ENCODE measurements at regions not wholly inside any gene's neighbourhood (a gene's known extent, or its start where the extent isn't known, plus 50 kb on each side); places are given as distances from the start of the nearest gene placed in this dataset.

DNA sequence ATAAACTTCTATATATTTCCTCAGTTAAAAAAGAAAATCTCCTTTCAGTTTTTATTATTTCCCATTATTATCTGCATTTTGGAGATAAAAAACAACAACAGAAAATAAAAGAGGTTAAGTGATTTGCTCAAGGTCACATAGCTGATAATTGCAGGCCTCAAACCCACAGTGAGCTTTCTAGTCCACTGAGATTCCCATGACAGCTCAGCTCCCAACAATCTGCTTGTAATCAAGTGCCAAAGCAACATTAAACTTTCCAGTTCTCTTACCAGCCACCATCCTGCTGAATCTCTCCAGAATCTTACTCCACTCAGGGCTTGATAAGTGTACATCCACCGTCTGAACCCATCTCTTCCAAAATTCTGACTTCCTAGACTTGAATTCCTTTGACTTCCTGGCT lies 318.2 kb upstream of the SEMA6D start:
- no peak for DNase-seq (ENCODE audit: low read depth, low spot score)

DNA sequence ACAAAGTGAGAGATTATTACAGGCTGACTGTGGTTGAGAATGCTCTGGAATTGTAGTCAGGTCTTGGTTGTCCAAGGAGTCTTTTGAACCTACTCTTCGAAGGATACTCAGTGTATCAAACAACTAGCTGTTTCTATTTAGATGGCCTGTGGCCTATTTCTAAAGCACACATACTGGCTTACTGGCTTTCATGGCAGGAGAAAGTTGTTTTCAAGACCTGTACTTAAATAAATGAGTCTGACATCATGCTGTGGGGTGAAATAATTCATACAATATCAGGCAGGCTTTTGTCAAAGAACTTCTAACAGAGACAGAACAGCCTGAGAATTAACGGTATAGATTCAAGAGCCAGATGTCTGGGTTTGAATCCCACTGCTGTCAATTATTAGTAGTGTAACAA lies 316.7 kb upstream of the SEMA6D start:
- no peak for DNase-seq (ENCODE audit: low read depth, low spot score)

DNA sequence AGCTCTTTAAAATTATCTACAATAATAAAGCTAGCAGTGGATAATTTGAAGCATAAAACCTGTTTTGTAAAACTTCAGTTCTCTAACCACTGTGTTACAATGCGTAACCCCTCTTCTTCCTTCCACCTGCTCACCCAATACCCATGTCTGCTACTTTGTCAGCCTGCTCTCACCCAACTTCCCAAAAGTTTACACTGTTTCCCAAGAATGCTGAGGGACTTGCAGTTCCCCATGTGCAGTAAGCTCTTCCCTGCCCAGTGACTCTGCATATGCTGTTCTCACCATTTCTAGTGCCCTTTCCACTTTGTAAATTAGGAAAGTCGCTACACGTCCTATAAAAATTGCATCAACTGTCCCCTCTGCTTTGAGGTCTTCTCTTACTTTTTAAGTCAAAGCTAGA lies 315.9 kb upstream of the SEMA6D start:
- DNase-seq (ENCODE audit: low read depth, low spot score): no peak

DNA sequence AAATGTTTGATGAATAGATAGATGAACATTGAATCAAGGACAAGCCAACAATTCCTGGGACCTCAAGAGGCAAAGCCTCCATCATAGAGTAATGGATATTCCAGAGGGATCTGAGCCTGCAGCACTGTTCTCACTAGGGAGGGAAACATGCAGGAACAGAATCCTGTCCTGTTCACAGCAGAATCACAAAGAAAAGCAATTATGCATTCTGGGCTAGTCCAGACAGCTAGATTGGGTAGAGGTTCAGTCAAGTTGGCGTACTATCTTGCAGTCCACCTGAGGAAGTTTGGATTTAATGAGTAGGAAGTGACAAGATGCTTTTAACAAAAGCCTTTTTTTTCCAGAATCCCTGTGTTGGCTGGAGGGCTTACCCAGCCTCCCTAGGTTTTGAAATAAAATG lies 314.5 kb upstream of the SEMA6D start:
- DNase-seq (ENCODE audit: low read depth, low spot score): no peak

DNA sequence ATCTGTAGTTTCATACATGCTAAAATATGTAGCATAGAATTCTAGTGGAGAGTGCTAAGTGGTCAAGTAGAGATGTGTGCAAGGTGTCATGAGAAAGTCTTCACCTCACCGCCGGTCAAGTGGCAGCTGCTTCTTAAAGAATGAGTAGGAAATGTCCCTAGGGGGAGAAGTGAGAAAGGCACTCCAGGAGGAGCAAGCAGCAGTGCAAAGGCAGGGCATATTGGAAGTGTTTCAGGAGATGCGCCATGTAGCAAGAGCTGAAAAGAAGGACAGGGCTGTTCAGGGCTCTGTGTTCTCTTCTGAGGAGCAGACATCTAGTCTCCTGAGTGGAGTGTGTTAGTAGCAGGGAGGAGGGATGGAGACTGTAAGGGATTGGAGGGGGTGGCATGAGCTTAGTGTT lies 312.4 kb upstream of the SEMA6D start:
- DNase-seq (ENCODE audit: low read depth, low spot score): no peak

DNA sequence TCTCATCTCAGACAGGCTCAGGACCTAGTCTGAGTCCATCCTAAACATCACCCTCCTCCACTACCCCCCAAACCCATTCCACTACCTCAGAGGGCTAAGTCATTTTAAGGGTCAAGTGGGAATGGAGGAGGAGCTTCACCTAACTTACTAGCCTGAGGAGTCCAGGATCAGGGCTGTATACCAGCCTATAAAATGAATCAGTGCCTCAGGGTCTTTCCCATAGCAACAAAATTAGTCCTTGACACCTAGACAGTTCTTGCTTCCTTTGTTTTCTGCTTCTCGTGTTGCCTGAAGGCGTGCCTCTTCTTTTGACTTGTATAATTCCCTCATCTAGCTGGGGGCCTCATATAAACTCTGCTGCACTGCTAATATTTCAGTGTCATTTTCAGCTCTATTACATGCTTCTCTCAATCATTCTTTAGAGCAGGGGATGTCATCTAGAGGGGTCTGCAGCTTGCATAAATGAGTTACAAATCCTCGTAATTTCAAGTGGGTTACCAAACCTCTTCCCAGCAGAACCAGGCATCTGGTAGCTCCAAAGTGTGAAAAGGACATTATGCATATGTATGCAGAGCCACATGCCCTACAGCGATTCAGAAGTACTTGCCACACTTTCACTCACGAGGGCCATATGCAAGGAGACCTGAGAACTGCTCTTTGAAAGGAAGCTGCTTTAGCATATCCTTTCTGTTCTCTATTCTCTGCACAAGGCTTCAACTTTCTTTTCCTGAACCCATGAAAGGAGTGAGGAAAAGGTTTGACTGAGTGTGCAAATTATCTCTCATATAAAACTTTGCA lies 311.7 kb upstream of the SEMA6D start:
- DNase-seq (ENCODE audit: low read depth, low spot score): no peak

DNA sequence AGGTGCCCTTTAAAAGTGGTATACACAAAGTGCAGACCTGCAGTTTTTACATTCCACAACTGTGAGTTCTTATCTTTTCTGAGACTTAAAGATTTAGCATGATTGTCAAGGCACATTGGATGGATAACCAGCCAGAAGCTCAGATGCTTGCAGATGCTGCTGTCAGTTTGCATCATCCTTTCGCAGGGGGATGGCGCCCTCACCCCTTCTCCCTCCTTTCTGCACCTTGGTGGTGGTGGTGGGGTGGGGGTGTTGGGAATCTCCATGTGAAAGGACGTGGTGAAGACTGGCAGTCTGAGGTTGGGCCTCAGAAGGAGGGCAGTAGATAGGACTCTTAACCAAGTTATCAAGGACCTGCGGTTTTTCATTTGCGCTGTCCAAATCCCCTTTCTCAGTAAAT lies 309.6 kb upstream of the SEMA6D start:
- no peak for DNase-seq (ENCODE audit: low read depth, low spot score)

DNA sequence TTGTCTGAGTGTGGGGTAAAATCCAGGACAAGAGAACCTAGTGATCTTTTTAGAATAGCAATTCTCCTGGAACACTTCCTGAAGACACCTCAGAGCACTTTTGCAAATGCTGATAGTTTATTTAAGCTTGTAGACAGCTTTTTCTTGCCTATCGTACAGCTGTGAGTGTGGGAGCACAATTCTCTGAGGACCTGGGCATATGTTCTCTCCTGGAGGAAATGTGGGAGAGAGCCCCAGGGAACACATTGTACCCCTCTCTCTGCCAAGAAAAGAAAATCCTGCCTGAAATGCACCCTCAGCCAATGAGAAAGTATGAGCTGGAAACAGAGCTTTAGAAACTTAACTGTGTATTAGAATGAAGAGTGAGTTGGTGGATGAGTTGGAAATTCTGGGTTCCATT lies 308.3 kb upstream of the SEMA6D start:
- no peak for DNase-seq (ENCODE audit: low read depth, low spot score)

DNA sequence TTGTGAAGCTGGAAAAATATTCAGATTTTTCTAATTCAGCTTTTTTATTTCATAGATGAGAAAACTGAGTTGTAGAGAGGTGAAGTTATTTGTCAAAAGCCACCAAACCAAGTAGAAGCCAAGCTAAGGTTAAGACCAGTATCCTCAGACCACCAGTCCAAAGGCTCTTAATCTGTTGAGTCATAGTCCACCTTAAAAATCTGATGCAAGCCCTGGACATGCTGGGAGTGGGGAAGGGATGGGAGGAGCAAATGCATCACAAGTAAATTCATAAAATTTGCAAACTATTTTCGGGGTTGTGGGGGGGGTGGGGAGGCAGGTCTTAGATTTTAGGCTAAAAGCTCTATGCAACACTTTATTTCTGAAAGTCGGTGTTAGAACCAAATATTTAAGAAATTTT lies 307.7 kb upstream of the SEMA6D start:
- DNase-seq (ENCODE audit: low read depth, low spot score): no peak

DNA sequence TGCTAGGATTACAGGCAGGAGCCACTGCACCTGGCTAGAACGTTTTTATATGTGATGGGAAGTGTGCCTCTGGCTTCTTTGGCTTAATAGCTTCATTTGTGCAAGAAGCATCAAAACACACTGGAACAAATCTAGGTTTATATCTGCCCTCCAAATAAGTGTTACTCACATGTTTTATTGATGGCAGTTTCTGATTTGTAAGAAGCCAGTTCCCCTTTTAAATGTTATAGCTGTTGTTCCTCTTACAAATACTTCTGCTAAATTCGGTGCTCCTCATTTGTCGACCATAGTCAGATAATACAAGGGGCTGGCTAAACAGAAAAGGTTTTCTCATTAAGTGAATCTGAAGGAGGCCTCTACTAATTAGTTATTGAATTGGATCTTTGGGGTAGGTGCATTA lies 307.1 kb upstream of the SEMA6D start:
- DNase-seq (ENCODE audit: low read depth, low spot score): no peak

DNA sequence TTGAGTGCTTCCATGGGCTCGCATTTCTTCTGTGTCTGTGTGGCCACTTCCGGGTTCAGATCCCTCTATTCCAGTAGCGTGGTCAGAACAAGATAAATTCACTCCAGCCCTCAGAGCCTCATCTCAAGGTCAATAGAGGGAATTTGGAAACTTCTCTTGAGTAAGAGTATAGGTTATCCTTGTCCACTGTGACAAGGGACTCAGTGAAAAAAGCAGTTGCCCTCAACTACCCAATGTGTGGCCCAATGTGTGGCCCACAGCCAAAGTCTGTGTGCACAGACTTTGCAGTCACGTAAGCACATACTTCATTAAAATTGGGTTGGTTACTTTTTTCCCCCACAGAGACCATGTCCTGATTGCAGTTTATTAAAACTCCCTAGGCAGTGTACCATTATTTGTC lies 305.6 kb upstream of the SEMA6D start:
- no peak for DNase-seq (ENCODE audit: low read depth, low spot score)

DNA sequence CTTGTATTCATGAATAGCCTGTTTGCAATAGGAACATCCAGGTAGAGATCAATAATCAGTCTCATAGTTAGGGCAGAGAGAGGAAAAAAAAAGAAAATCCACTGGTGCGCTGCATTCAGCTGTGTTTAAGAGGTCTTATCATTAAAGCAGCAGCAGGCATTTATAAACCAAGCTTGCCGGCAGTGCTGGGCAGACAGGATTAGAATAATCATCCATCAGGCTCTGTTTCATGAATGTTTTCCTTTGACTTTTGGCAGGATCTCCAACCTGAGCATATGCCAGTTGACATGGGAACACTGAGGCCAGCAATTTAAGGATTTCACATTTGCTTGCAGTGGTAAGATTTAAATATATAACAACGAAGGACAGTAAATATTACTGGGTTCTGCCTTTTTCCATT lies 305.2 kb upstream of the SEMA6D start:
- no peak for DNase-seq (ENCODE audit: low read depth, low spot score)

DNA sequence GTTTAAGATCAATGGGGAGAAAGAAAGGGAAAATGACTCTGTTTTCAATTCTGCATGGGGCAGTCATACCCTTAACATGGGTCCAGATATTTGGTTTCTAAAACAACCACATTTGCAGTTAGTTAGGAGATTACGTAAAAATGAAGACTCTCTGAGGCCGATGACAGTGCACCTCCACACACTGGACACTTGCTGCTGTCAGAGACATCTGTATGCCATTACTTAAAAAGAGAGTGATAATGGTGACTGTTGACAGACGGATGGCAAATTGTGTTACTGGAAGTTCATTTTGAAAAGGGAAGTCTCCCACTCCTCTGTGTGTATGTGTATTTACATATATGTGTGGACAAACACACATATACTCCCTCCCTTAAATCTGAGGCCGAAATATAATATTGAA lies 304.5 kb upstream of the SEMA6D start:
- no peak for DNase-seq (ENCODE audit: low read depth, low spot score)

DNA sequence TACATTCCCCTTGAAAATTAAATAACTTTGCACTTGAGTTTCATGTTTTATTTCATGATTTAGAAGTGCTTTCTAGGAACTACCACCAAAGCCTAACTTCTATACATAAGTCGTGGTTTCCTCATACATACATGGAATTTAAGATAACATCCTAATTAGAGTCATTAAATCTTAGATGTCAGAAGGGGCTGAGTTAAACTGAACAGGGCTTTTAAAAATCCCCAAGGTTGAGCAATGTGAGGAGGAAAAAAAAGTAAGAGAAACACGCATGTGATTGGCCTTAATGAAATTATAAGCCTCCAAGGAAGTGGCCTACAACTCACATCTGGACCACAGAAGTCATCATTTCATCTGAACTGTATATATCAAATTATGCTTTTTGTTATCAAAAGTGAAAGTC lies 303.1 kb upstream of the SEMA6D start:
- no peak for DNase-seq (ENCODE audit: low read depth, low spot score)

DNA sequence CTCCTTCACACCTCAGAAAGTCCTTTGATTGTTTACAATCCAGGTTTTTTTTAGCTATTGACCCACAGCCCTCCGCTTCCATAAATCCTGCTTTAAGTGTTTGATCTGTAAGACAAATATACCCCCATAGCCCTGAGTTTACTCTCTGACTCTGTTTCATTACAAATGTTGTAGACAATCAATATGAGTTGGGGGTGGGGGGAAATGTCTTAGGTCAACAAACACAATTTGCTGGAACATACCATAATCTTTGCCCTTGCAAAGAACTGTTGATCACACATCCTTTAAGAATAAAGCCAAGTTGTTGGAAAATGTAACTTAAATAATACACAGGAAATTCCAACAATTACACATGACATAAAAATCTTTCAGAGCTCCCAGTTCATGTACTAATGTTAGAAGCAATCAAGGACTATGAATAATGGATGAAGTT lies 301.8 kb upstream of the SEMA6D start:
- no peak for DNase-seq (ENCODE audit: low read depth, low spot score)

DNA sequence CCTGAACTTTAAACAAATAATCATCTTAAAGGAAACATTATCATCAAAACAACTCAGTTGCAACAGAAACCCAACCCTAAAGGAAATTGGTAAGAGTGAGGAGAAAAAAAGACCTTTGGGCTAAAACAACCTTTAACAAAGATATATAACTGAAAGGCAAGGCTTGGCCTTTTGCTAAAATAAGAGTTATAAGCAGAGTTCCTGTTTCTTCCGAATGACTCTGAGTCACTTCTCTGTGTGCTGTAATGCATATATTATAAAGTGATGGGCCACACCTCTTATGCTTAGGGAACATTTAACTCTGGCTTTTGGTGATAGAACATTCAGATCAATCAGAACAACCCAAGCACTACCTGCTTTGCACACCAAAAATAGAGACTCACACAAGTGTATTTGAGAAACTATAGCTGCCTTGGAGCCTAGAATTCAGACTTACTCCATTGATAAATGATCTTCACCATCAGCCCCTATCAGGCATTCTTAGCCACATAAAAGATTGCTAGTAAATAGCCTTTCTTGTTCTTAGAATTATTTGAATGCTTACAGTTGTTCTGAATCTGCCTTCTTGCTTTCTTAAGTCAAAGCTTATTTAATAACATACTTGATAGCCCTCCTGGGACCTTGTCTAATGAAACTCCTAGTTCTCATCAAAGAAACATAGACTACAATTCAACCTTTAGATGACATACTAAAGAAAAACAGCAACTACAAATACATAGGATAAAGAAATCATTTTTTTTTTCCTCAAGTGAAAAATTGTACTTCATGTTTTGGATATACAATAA lies 294.2 kb upstream of the SEMA6D start:
- no peak for DNase-seq (ENCODE audit: low read depth, low spot score)

DNA sequence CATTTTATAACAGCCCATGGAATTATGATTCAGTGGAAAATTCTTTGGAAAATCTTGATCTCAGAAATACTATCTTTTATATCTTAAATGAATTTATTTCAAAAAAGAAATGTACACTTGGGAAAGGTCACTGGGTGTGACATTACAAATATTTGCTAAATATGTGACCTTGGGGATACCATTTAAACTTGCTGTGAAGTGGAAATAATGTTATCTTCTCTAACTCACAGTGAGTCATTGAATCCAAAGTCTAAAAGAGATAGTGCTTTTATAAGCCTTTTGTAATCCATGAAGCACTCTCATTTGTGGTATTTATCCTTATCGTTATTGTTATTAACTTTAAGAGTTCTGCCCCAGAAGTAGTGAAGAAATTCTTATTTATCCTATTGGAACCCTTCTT lies 289.8 kb upstream of the SEMA6D start:
- DNase-seq (ENCODE audit: low read depth, low spot score): no peak

DNA sequence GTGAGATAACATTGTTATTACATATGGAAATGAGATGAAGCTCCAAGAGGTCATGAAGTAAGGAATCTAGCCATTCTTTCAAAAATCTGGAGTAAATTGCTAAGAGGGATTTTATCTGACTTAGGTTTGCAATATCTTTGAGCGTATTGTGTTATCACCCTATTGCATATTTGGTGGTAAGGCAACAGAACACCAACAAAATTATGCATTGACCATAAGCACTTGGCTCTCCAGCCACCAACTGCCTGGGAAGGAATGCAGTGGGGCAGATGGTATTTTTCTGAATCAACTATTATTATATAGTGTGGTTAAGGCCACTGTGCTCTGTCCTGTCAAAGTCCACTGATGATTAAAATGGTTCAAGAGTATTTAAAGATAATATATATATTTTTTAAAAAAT lies 287.9 kb upstream of the SEMA6D start:
- DNase-seq (ENCODE audit: low read depth, low spot score): no peak

DNA sequence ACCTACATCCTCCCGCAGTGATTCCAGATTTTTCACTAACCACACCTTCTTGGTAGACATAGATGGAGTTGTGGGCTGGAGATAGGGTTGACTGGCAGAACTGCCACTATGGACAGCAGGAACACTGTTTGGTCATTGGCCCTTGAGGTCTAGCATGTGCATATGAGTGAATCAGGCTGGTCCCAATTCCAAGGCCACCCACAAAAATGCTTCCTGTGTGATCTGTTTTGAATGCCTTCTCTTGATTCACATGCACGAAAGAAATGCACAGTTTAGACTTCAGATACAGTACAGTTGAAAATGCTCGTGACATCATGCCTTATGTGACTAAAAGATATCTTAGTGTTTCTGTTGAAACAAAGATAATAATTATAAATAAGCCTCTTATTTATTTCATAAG lies 285.8 kb upstream of the SEMA6D start:
- DNase-seq (ENCODE audit: low read depth, low spot score): no peak

DNA sequence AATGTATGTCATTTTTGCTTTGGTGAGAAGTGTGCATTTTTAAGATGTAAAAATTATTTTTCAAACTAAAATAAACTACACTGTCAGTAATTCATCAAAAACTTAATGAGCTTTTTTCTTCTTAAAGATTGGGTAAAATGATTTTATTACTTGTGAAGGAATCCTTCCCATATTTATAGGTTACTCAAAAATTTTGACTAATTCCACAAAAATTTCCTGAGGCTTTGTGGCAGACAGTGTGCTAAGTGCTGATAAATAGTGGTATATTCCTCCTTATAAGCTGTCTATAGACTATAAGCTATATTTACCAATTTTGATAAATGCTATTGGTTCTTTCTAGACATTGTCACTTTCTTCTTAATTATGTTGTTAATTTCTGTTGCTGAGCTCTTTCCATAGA lies 284.5 kb upstream of the SEMA6D start:
- no peak for DNase-seq (ENCODE audit: low read depth, low spot score)

DNA sequence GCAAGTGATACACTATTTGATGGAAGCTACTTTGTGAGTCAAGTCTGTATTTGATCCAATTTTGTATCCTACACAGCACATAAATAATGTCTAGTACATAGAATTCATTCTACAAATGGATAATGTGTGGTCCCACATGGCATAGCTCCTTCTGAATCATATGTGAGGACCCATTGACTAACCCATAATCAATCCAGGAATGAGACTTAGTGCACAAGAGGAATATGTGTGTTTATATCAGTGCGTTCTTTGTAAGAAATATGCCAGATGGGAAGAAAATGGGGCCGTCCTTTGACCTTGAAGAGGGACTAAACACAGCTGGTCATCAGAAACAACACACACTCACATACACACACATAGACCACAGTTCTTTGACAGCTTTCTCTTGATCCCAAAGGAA lies 282.7 kb upstream of the SEMA6D start:
- DNase-seq (ENCODE audit: low read depth, low spot score): no peak

DNA sequence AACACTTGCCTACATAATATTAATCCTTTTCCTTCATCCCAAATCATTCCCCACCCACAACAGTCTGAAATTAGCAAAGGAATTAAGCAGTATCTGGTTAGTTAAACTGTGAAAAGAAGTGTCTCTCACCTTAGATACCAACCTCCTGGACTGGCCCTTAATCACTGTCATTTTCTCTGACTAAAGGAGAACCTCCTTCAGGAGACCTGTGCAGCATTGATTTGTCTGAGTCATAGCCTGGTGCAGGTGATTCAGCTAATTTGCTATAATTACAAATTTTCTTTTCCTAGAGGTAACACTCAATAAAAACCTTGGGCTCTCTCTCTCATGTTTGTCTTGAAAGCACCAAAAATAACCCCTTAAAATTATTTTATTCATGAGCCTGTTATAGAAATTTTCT lies 279.8 kb upstream of the SEMA6D start:
- DNase-seq (ENCODE audit: low read depth, low spot score): no peak
